ENCODE measurements at regions not wholly inside any gene's neighbourhood (a gene's known extent, or its start where the extent isn't known, plus 50 kb on each side); places are given as distances from the start of the nearest gene placed in this dataset.
"Not testable (repeated sequence)": the region's sequence is repeated elsewhere in the genome, so short reads cannot be mapped to it uniquely, and the experiment has no call there.

GRCh38 chr9:67771807-67772206 is 86.9 kb upstream of the ANKRD20A1 start:
- TF ChIP-seq CTCF, POLR2A (IDR thresholded peaks at IDR 0.05): not testable (repeated sequence)

Data from esophagus squamous epithelium (tissue), 4 donors.